VCaP (cell line): ENCODE measurements at regions not wholly inside any gene's neighbourhood (a gene's known extent, or its start where the extent isn't known, plus 50 kb on each side); places are given as distances from the start of the nearest gene placed in this dataset.

Source experiments
- H3K27ac ChIP-seq: fragments of 450-650 bp; 2 replicates; pipeline ENCODE4 v1.5.1; 2017
- TF ChIP-seq, protein P1 (sequence below): fragments of 450-650 bp; conservative IDR thresholded peaks from 2 replicates; pipeline ENCODE4 v1.5.1; 2017; ENCODE audit warnings: mild to moderate bottlenecking, moderate library complexity

GRCh38 chr16:74094962-74095361, 201.7 kb upstream of the PSMD7 start:
- TF ChIP-seq, protein P1, sequence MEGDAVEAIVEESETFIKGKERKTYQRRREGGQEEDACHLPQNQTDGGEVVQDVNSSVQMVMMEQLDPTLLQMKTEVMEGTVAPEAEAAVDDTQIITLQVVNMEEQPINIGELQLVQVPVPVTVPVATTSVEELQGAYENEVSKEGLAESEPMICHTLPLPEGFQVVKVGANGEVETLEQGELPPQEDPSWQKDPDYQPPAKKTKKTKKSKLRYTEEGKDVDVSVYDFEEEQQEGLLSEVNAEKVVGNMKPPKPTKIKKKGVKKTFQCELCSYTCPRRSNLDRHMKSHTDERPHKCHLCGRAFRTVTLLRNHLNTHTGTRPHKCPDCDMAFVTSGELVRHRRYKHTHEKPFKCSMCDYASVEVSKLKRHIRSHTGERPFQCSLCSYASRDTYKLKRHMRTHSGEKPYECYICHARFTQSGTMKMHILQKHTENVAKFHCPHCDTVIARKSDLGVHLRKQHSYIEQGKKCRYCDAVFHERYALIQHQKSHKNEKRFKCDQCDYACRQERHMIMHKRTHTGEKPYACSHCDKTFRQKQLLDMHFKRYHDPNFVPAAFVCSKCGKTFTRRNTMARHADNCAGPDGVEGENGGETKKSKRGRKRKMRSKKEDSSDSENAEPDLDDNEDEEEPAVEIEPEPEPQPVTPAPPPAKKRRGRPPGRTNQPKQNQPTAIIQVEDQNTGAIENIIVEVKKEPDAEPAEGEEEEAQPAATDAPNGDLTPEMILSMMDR, result no peak

DNA sequence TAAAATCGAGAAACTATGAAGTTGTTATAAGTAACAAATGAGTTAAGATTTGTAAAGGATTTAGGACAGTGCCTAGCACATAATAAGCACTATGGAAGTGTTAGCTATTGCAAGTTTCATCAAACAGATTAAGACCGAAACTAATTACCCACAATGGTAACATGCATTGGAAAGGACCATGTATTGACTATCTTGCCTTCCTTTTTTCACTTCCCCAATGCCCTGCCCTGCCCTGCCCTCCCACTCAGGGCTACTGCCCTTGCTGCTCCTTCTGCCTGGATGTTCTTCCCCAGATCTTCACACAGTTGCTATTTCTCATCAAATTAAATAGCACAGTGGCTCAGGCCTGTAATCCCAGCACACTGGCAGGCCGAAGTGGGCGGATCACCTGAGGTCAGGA, 202.1 kb upstream of the PSMD7 start:
- no peak overlapping the region for H3K27ac ChIP-seq
- TF ChIP-seq, protein P1, result no peak

More at GRCh38 chr16:74094962-74095361, 201.7 kb upstream of the PSMD7 start:
- H3K27ac ChIP-seq, result no peak overlapping the region

- TF ChIP-seq, protein P1, result no peak
- H3K27ac ChIP-seq, result no peak overlapping the region
These were observed 204.3 kb upstream of the PSMD7 start for GRCh38 chr16:74092336-74092735.

GRCh38 chr16:74090871-74091270, 205.7 kb upstream of the PSMD7 start:
- H3K27ac ChIP-seq, result no peak overlapping the region
- TF ChIP-seq, protein P1, result no peak

DNA sequence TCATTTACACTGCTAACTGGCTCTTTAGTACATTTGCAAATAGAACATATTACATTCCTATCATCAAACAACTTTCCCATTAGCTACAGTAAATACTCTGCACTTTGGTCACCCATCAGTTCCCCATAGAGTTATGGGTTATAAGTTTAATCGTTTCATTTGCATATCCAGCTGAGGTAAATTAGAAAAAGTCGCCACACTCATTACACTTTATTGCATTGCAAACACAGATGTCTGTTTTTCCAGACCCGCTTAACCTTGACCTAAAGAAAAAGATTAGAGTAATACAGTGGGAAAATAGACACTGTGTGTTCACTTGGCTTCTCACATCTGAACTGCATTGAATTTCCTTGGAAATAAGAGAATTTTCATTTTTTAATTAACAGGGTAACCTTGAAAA, 213.1 kb upstream of the PSMD7 start:
- TF ChIP-seq, protein P1, result no peak
- no peak overlapping the region for H3K27ac ChIP-seq

- H3K27ac ChIP-seq, result no peak overlapping the region
- TF ChIP-seq, protein P1, result no peak
These were observed 216.3 kb upstream of the PSMD7 start for GRCh38 chr16:74080311-74080710.

DNA sequence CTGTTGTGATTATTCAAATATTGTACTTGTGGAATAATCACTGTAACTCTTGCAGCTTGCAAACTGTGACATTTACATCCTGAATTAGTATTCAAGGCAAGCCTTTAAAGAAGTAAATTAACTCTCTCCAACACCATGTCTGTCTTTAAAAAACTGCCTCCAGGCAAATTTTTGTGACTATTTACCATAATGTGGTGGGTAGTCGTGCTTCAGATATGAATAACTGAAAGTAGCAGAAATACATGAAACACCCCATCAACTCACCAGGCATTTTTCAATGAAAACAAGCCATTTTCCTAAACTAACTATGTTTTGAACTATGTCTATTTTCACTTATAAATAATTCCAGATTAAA, 217.4 kb upstream of the PSMD7 start:
- TF ChIP-seq, protein P1, result no peak
- H3K27ac ChIP-seq, result no peak overlapping the region
